MM.1S (cell line): ENCODE measurements at regions not wholly inside any gene's neighbourhood (a gene's known extent, or its start where the extent isn't known, plus 50 kb on each side); places are given as distances from the start of the nearest gene placed in this dataset.

Experiments
- EZH2 ChIP-seq: fragments of 300-600 bp; sonication (generic); optimal IDR thresholded peaks from 2 replicates; pipeline ENCODE3; 2017; ENCODE audit warnings: low read depth, mild to moderate bottlenecking, antibody characterized with exemption, low read length, mixed read lengths
- EZH2phosphoT487 ChIP-seq: fragments of 300-600 bp; sonication (generic); IDR thresholded peaks from 2 replicates; pipeline ENCODE4 v1.6.1; 2018; ENCODE audit warnings: antibody characterized with exemption, low read length
- TF ChIP-seq, protein P1 (sequence below): fragments of 300-600 bp; sonication (generic); IDR thresholded peaks from 2 replicates; pipeline ENCODE4 v1.5.1; 2016; ENCODE audit warnings: antibody characterized with exemption, low read length, mixed read lengths

DNA sequence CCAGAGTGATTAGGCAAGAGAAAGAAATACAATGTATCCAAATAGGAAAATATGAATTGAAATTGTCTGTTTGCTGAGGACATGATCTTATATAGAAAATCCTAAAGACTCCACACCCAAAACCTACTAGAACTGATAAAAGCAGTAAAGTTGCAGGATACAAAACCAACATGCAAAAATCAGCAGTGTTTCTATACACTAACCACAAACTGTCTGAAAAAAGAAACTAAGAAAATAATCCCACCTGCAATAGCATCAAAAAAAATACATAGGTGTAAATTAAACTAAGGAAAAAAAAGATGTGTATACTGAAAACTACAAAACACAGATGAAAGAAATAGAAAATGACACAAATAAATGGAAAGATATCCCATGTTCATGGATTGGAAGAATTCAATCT is 203.6 kb upstream of the SETMAR start:
- TF ChIP-seq, protein P1, sequence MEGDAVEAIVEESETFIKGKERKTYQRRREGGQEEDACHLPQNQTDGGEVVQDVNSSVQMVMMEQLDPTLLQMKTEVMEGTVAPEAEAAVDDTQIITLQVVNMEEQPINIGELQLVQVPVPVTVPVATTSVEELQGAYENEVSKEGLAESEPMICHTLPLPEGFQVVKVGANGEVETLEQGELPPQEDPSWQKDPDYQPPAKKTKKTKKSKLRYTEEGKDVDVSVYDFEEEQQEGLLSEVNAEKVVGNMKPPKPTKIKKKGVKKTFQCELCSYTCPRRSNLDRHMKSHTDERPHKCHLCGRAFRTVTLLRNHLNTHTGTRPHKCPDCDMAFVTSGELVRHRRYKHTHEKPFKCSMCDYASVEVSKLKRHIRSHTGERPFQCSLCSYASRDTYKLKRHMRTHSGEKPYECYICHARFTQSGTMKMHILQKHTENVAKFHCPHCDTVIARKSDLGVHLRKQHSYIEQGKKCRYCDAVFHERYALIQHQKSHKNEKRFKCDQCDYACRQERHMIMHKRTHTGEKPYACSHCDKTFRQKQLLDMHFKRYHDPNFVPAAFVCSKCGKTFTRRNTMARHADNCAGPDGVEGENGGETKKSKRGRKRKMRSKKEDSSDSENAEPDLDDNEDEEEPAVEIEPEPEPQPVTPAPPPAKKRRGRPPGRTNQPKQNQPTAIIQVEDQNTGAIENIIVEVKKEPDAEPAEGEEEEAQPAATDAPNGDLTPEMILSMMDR = no peak
- TF ChIP-seq EZH2 (no peak), EZH2phosphoT487 (no peak)
